Neural progenitor cell (in vitro differentiated cells): ENCODE measurements at regions not wholly inside any gene's neighbourhood (a gene's known extent, or its start where the extent isn't known, plus 50 kb on each side); places are given as distances from the start of the nearest gene placed in this dataset.
"Not testable (repeated sequence)": the region's sequence is repeated elsewhere in the genome, so short reads cannot be mapped to it uniquely, and the experiment has no call there.

Experiments
- CTCF ChIP-seq: fragments of 200-600 bp; sonication (generic); IDR thresholded peaks from 2 replicates; pipeline ENCODE4 v1.5.1; 2017; ENCODE audit warnings: antibody characterized with exemption, mild to moderate bottlenecking
- EZH2phosphoT487 ChIP-seq: fragments of 200-600 bp; sonication (generic); IDR thresholded peaks from 2 replicates; pipeline ENCODE4 v1.6.1; 2017; ENCODE audit warnings: antibody characterized with exemption

- TF ChIP-seq CTCF, EZH2phosphoT487: not testable (repeated sequence)
Observed at GRCh38 chr2:87429931-87430275, 318.0 kb upstream of the PLGLB2 start.
